H1 (cell line): ENCODE measurements at regions not wholly inside any gene's neighbourhood (a gene's known extent, or its start where the extent isn't known, plus 50 kb on each side); places are given as distances from the start of the nearest gene placed in this dataset.

Experiments
- CTCF ChIA-PET: fragments of 300-600 bp; sonication (Branson Sonifier 250); formaldehyde crosslinking; loops from one replicate; lab custom pipeline; 2021; ENCODE audit not compliant: partially characterized antibody; lab: Charles Lee
- POLR2A ChIA-PET: fragments of 300-600 bp; sonication (Branson Sonifier 250); formaldehyde crosslinking; loops from one replicate; lab custom pipeline; 2021; ENCODE audit warnings: inconsistent platforms; ENCODE audit not compliant: partially characterized antibody; lab: Charles Lee
- DNase-seq, 2 experiments: peaks; one replicate each; pipeline versions ENCODE4 v3.0.0 to v3.0.0-alpha.2; 2010 to 2022; ENCODE audit warnings: low spot score in 2 of 2, low read depth in 1 of 2, mixed read lengths in 1 of 2
- FAIRE-seq: peaks from 2 replicates; lab custom pipeline; 2011; peaks lifted over from hg19 to GRCh38; lab: Jason Lieb, UNC
- H2AFZ ChIP-seq: 2 replicates; pipeline ENCODE4 v1.8.1; 2012; ENCODE audit warnings: low read length, inconsistent platforms
- H2AK5ac ChIP-seq: 2 replicates; pipeline ENCODE4 v1.6.1; 2013; ENCODE audit warnings: low read depth, low read length
- H2BK120ac ChIP-seq: replicated peaks from 2 replicates; pipeline ENCODE3; 2013; ENCODE audit warnings: low read depth, low read length, inconsistent platforms
- H2BK12ac ChIP-seq: 2 replicates; pipeline ENCODE4 v1.6.1; 2013; ENCODE audit warnings: low read depth, low read length
- H2BK15ac ChIP-seq: 2 replicates; pipeline ENCODE4 v1.6.1; 2013; ENCODE audit warnings: low read length
- H2BK20ac ChIP-seq: 2 replicates; pipeline ENCODE4 v1.6.1; 2013; ENCODE audit warnings: low read length
- H2BK5ac ChIP-seq: 2 replicates; pipeline ENCODE4 v1.6.1; 2013; ENCODE audit warnings: low read depth, low read length
- H3K14ac ChIP-seq: 2 replicates; pipeline ENCODE4 v1.6.1; 2013; ENCODE audit warnings: inconsistent platforms; ENCODE audit not compliant: insufficient read length
- H3K18ac ChIP-seq: 2 replicates; pipeline ENCODE4 v1.6.1; 2013; ENCODE audit warnings: low read length; ENCODE audit errors: extremely low read depth
- H3K23ac ChIP-seq: 2 replicates; pipeline ENCODE4 v1.6.1; 2013; ENCODE audit warnings: inconsistent platforms; ENCODE audit not compliant: insufficient read length
- H3K23me2 ChIP-seq: 2 replicates; pipeline ENCODE4 v1.6.1; 2013; ENCODE audit warnings: low read depth, low read length
- H3K27ac ChIP-seq: 2 replicates; pipeline ENCODE4 v1.6.1; 2011; ENCODE audit warnings: low read depth, low read length, inconsistent platforms
- H3K27me3 ChIP-seq, 4 experiments: replicated peaks in 1 of 4; 1 replicate in 1 of 4; 2 replicates in 3 of 4; pipeline versions ENCODE4 v1.6.1 to v1.8.1; 2011 to 2013; ENCODE audit warnings: low read length in 3 of 4, mild to moderate bottlenecking in 3 of 4, inconsistent platforms in 2 of 4, mixed read lengths in 2 of 4, moderate library complexity in 1 of 4; ENCODE audit not compliant: control insufficient read depth in 3 of 4, insufficient read depth in 3 of 4; ENCODE audit errors: extremely low read depth in 1 of 4
- H3K36me3 ChIP-seq, 4 experiments: 2 replicates each; pipeline versions ENCODE4 v1.6.1 to v1.8.1; 2011 to 2013; ENCODE audit warnings: mild to moderate bottlenecking in 4 of 4, low read length in 3 of 4, moderate library complexity in 2 of 4, control low read depth in 1 of 4, inconsistent platforms in 1 of 4; ENCODE audit not compliant: insufficient read depth in 4 of 4, control insufficient read depth in 2 of 4
- H3K4ac ChIP-seq: replicated peaks from 2 replicates; pipeline ENCODE3; 2013; ENCODE audit warnings: low read length, low read depth, mixed read lengths, inconsistent platforms; ENCODE audit not compliant: insufficient read length
- H3K4me1 ChIP-seq, 4 experiments: replicated peaks in 1 of 4; 1 replicate in 1 of 4; 2 replicates in 3 of 4; pipeline versions ENCODE4 v1.6.1 to v1.8.1; 2011 to 2013; ENCODE audit warnings: low read length in 3 of 4, inconsistent platforms in 2 of 4, mixed read lengths in 1 of 4; ENCODE audit not compliant: insufficient read depth in 4 of 4, control insufficient read depth in 3 of 4
- H3K4me2 ChIP-seq, 2 experiments: 2 replicates each; pipeline versions ENCODE4 v1.6.1 to v1.8.1; 2011 to 2013; ENCODE audit warnings: low read depth in 2 of 2, low read length in 2 of 2, control low read depth in 1 of 2, inconsistent platforms in 1 of 2, mild to moderate bottlenecking in 1 of 2; ENCODE audit not compliant: insufficient read depth in 1 of 2
- H3K4me3 ChIP-seq, 4 experiments: fragments of 200-600, 300-600 bp in 1 of 4; sonication (generic), shearing (Covaris generic), sonication (Bioruptor Twin) in 1 of 4; 2 replicates each; pipeline versions ENCODE4 v1.5.1 to v1.8.1; 2011 to 2016; ENCODE audit warnings: low read length in 4 of 4, low read depth in 3 of 4, control low read depth in 2 of 4, inconsistent platforms in 2 of 4, mild to moderate bottlenecking in 2 of 4, mixed read lengths in 1 of 4, moderate library complexity in 1 of 4; ENCODE audit not compliant: insufficient read depth in 2 of 4; ENCODE audit errors: extremely low read depth in 1 of 4
- H3K56ac ChIP-seq: replicated peaks from 2 replicates; pipeline ENCODE3; 2013; ENCODE audit warnings: low read depth, mild to moderate bottlenecking, mixed read lengths, low read length, inconsistent platforms; ENCODE audit not compliant: insufficient read length
- H3K79me1 ChIP-seq: 2 replicates; pipeline ENCODE4 v1.6.1; 2013; ENCODE audit warnings: low read depth, low read length, control low read depth
- H3K79me2 ChIP-seq, 2 experiments: 2 replicates each; pipeline versions ENCODE4 v1.6.1 to v1.8.1; 2012 to 2013; ENCODE audit warnings: low read length in 2 of 2, mild to moderate bottlenecking in 2 of 2, inconsistent platforms in 1 of 2; ENCODE audit not compliant: insufficient read depth in 2 of 2, control insufficient read depth in 1 of 2
- H3K9ac ChIP-seq, 4 experiments: replicated peaks in 1 of 4; 1 replicate in 1 of 4; 2 replicates in 3 of 4; pipeline versions ENCODE4 v1.6.1 to v1.8.1; 2011 to 2013; ENCODE audit warnings: low read depth in 3 of 4, low read length in 3 of 4, control low read depth in 2 of 4, mild to moderate bottlenecking in 2 of 4, moderate library complexity in 2 of 4, inconsistent platforms in 1 of 4; ENCODE audit errors: extremely low read depth in 1 of 4
- H3K9me3 ChIP-seq, 2 experiments: 2 replicates each; pipeline versions ENCODE4 v1.6.1 to v1.8.1; 2012 to 2013; ENCODE audit warnings: mild to moderate bottlenecking in 2 of 2, moderate library complexity in 2 of 2, control low read depth in 1 of 2, inconsistent platforms in 1 of 2, low read depth in 1 of 2, low read length in 1 of 2, mixed read lengths in 1 of 2; ENCODE audit not compliant: insufficient read depth in 2 of 2
- H4K20me1 ChIP-seq, 2 experiments: replicated peaks in 1 of 2; 2 replicates each; pipeline versions ENCODE3 to v1.8.1; 2011 to 2013; ENCODE audit warnings: inconsistent platforms in 2 of 2, low read length in 2 of 2, mild to moderate bottlenecking in 1 of 2; ENCODE audit not compliant: insufficient read depth in 2 of 2, control insufficient read depth in 1 of 2
- H4K5ac ChIP-seq: 2 replicates; pipeline ENCODE4 v1.6.1; 2013; ENCODE audit warnings: low read length, low read depth, mixed read lengths, inconsistent platforms; ENCODE audit not compliant: insufficient read length
- H4K8ac ChIP-seq: 2 replicates; pipeline ENCODE4 v1.8.0; 2013; ENCODE audit warnings: mild to moderate bottlenecking, moderate library complexity, low read length, inconsistent platforms; ENCODE audit not compliant: insufficient read depth; ENCODE audit errors: extremely low read depth
- H4K91ac ChIP-seq: replicated peaks from 2 replicates; pipeline ENCODE3; 2013; ENCODE audit warnings: low read length, mixed read lengths, inconsistent platforms; ENCODE audit not compliant: insufficient read length
- ATF3 ChIP-seq: IDR thresholded peaks from 2 replicates; pipeline ENCODE4 v1.6.1; 2011; ENCODE audit warnings: low read depth, mild to moderate bottlenecking, low read length; ENCODE audit not compliant: insufficient read depth
- HDAC2 ChIP-seq, 2 experiments: fragments of 300-600 bp in 1 of 2; sonication (generic) in 1 of 2; IDR thresholded peaks; 2 replicates each; pipeline ENCODE4 v1.6.1; 2011 to 2012; ENCODE audit warnings: low read depth in 2 of 2, low read length in 2 of 2, mild to moderate bottlenecking in 2 of 2, moderate library complexity in 2 of 2, borderline replicate concordance in 1 of 2, inconsistent platforms in 1 of 2
- HDAC6 ChIP-seq: IDR thresholded peaks from one replicate; pipeline ENCODE4 v1.7.1; 2012; ENCODE audit warnings: low read depth, mild to moderate bottlenecking, inconsistent platforms, low read length, moderate library complexity
- KDM4A ChIP-seq: IDR thresholded peaks from one replicate; pipeline ENCODE4 v1.7.1; 2012; ENCODE audit warnings: low read depth, mild to moderate bottlenecking, moderate library complexity, low read length, inconsistent platforms; ENCODE audit not compliant: severe bottlenecking
- MAFK ChIP-seq: IDR thresholded peaks from 2 replicates; pipeline ENCODE4 v1.6.1; 2012; ENCODE audit warnings: low read depth, mild to moderate bottlenecking, improper control_type of control experiment, low read length
- RBBP5 ChIP-seq: IDR thresholded peaks from 2 replicates; pipeline ENCODE4 v1.7.1; 2012; ENCODE audit warnings: low read depth, mild to moderate bottlenecking, inconsistent platforms, low read length, moderate library complexity, borderline replicate concordance
- RFX5 ChIP-seq: IDR thresholded peaks from 2 replicates; pipeline ENCODE4 v1.6.1; 2011; ENCODE audit warnings: low read depth, low read length, improper control_type of control experiment, borderline replicate concordance
- RXRA ChIP-seq: IDR thresholded peaks from 2 replicates; pipeline ENCODE4 v1.6.1; 2011; ENCODE audit warnings: low read depth, mild to moderate bottlenecking, low read length, moderate library complexity; ENCODE audit not compliant: insufficient read depth
- SP2 ChIP-seq: IDR thresholded peaks from 2 replicates; pipeline ENCODE4 v1.6.1; 2012; ENCODE audit warnings: mild to moderate bottlenecking, low read length, inconsistent platforms
- SP4 ChIP-seq: IDR thresholded peaks from 2 replicates; pipeline ENCODE4 v1.6.1; 2012; ENCODE audit warnings: low read length, inconsistent platforms
- TAF1 ChIP-seq: IDR thresholded peaks from 2 replicates; pipeline ENCODE4 v1.6.1; 2011; ENCODE audit warnings: mild to moderate bottlenecking, low read depth, low read length
- TBP ChIP-seq: IDR thresholded peaks from 2 replicates; pipeline ENCODE4 v1.6.1; 2011; ENCODE audit warnings: low read depth, low read length, improper control_type of control experiment
- YY1 ChIP-seq: IDR thresholded peaks from 2 replicates; pipeline ENCODE4 v1.6.1; 2011; ENCODE audit warnings: low read depth, mild to moderate bottlenecking, low read length
- WGBS, 2 experiments: shearing (Covaris generic) in 1 of 2; methylation state at CpG; one replicate each; pipeline versions ENCODE4 v1.1.6 to v1.1.7; 2013 to 2015; ENCODE audit warnings: low lambda C conversion rate in 2 of 2, mixed read lengths in 2 of 2, inconsistent platforms in 1 of 2, low coverage in 1 of 2, missing lambda C conversion rate in 1 of 2; ENCODE audit not compliant: insufficient replicate concordance in 2 of 2, insufficient coverage in 1 of 2, insufficient read length in 1 of 2; ENCODE audit errors: extremely low coverage in 1 of 2, missing lambda C conversion rate in 1 of 2; 5-methylcytosine and 5-hydroxymethylcytosine counted together

- Histone ChIP-seq H2BK5ac (no peak overlapping the region), H2BK12ac (no peak overlapping the region), H3K27ac (no peak overlapping the region), H3K14ac (no peak overlapping the region), H2BK20ac (no peak overlapping the region), H3K36me3 (no peaks in the 10 kb centered on the region), H3K4ac (no peak overlapping the region), H3K56ac (no peak overlapping the region), H3K4me1 (no peaks in the 10 kb centered on the region), H2BK15ac (no peak overlapping the region), H4K20me1 (no peaks in the 10 kb centered on the region), H3K9me3 (no peaks in the 10 kb centered on the region), H3K27me3 (no peaks in the 10 kb centered on the region), H4K8ac (no peak overlapping the region), H4K91ac (no peak overlapping the region), H2AFZ (no peak overlapping the region), H3K23ac (no peak overlapping the region), H3K9ac (no peak overlapping the region), H3K23me2 (no peaks in the 10 kb centered on the region), H3K18ac (no peak overlapping the region), H4K5ac (no peak overlapping the region), H2BK120ac (no peak overlapping the region), H3K79me2 (no peaks in the 10 kb centered on the region), H3K79me1 (no peaks in the 10 kb centered on the region), H3K4me3 (no peak overlapping the region), H2AK5ac (no peak overlapping the region), H3K4me2 (no peak overlapping the region)
- TF ChIP-seq TAF1 (no peak), RBBP5 (no peak), RFX5 (no peak), KDM4A (no peak), HDAC6 (no peak), RXRA (no peak), ATF3 (no peak), SP2 (no peak), MAFK (no peak), SP4 (no peak), HDAC2 (IDR thresholded peaks at IDR 0.05; ENCODE audit: borderline replicate concordance in 1 of 2, low read depth in 2 of 2, low read length in 2 of 2) (no peak), YY1 (no peak), TBP (no peak)
- FAIRE-seq: no peak
- 73% methylated on average over 1 of the region's 1 CpG; no CpG with 5 or more reads in 1 of the 2 experiments for WGBS, 2 experiments
- DNase-seq: no peak
- CTCF ChIA-PET: no interaction called here
- POLR2A ChIA-PET: no interaction called here
Observed at GRCh38 chr14:87705439-87705896, 287.5 kb downstream of the GALC start.
